GM12878 (cell line): ENCODE measurements at regions not wholly inside any gene's neighbourhood (a gene's known extent, or its start where the extent isn't known, plus 50 kb on each side); places are given as distances from the start of the nearest gene placed in this dataset.

ENCODE experiments used
- ATAC-seq: fragments of 200-7000 bp; cut with Tn5 transposase; 3 replicates; pipeline ENCODE4 v1.9.1; 2020; ENCODE audit warnings: mild to moderate bottlenecking, moderate library complexity
- BruUV-seq: library from RNA; stranded (reverse); fragments of 400-500 nt; replicated peaks from 2 replicates; lab custom pipeline; 2021; lab: Mats Ljungman, UMichigan
- CTCF ChIA-PET: fragments of 300-600 bp; sonication (Branson Sonifier 250); formaldehyde crosslinking; extraction: SDS; loops from one replicate; lab custom pipeline; 2021; ENCODE audit warnings: inconsistent platforms; lab: Yijun Ruan, JAX
- POLR2A ChIA-PET: fragments of 350-600 bp; formaldehyde crosslinking; extraction: SDS; loops from one replicate; lab custom pipeline; 2021; ENCODE audit warnings: inconsistent platforms; lab: Charles Lee
- RAD21 ChIA-PET: fragments of 300-600 bp; sonication (Branson Sonifier 250); formaldehyde crosslinking; loops from one replicate; lab custom pipeline; 2023; ENCODE audit warnings: antibody characterized with exemption; ENCODE audit not compliant: unreplicated experiment; lab: Charles Lee
- SMC1A ChIA-PET: fragments of 300-600 bp; sonication (Branson Sonifier 250); formaldehyde crosslinking; loops from one replicate; lab custom pipeline; 2023; ENCODE audit not compliant: unreplicated experiment, uncharacterized antibody; lab: Charles Lee
- DNase-seq: peaks from one replicate; pipeline ENCODE4 v3.0.0-alpha.2; 2011; ENCODE audit warnings: low read depth, low spot score
- FAIRE-seq: peaks from 3 replicates; lab custom pipeline; 2011; peaks lifted over from hg19 to GRCh38; lab: Jason Lieb, UNC
- H2AFZ ChIP-seq: 2 replicates; pipeline ENCODE4 v1.6.0; 2011; ENCODE audit warnings: low read depth, low read length, control low read depth; ENCODE audit not compliant: control insufficient read depth
- H3K27ac ChIP-seq: 2 replicates; pipeline ENCODE4 v1.5.1; 2011; ENCODE audit warnings: control low read depth; ENCODE audit not compliant: control insufficient read depth, insufficient read depth
- H3K27me3 ChIP-seq, 2 experiments: replicated peaks in 1 of 2; 2 replicates each; pipeline versions ENCODE4 v1.6.0 to v1.6.1; 2011; ENCODE audit warnings: low read length in 1 of 2; ENCODE audit not compliant: control insufficient read depth in 2 of 2, insufficient read depth in 2 of 2
- H3K36me3 ChIP-seq, 2 experiments: 2 replicates each; pipeline ENCODE4 v1.5.1; 2011; ENCODE audit warnings: low read length in 1 of 2; ENCODE audit not compliant: control insufficient read depth in 2 of 2, insufficient read depth in 2 of 2
- H3K4me1 ChIP-seq: 2 replicates; pipeline ENCODE4 v1.6.1; 2011; ENCODE audit warnings: mild to moderate bottlenecking, low read length, moderate library complexity, mixed read lengths; ENCODE audit not compliant: control insufficient read depth, insufficient read depth
- H3K4me2 ChIP-seq: 2 replicates; pipeline ENCODE4 v1.6.0; 2011; ENCODE audit warnings: control low read depth; ENCODE audit not compliant: control insufficient read depth, insufficient read depth
- H3K4me3 ChIP-seq: fragments of 200-600 bp; sonication (generic); 2 replicates; pipeline ENCODE4 v1.5.1; 2016
- H3K79me2 ChIP-seq: 2 replicates; pipeline ENCODE4 v1.6.0; 2011; ENCODE audit warnings: low read length; ENCODE audit not compliant: control insufficient read depth, insufficient read depth
- H3K9ac ChIP-seq: 2 replicates; pipeline ENCODE4 v1.8.0; 2011; ENCODE audit warnings: low read length, control low read depth, mixed read lengths; ENCODE audit not compliant: control insufficient read depth, insufficient read depth
- H3K9me3 ChIP-seq: replicated peaks from 3 replicates; pipeline ENCODE4 v1.5.1; 2011; ENCODE audit warnings: mild to moderate bottlenecking, low read length; ENCODE audit not compliant: control insufficient read depth, insufficient read depth
- H4K20me1 ChIP-seq: 2 replicates; pipeline ENCODE4 v1.6.0; 2011; ENCODE audit not compliant: control insufficient read depth, insufficient read depth
- WGBS: methylation state at CpG from one replicate; pipeline ENCODE4 v1.1.6; 2016; ENCODE audit warnings: low lambda C conversion rate; ENCODE audit not compliant: insufficient replicate concordance, insufficient coverage; ENCODE audit errors: missing lambda C conversion rate; 5-methylcytosine and 5-hydroxymethylcytosine counted together
- in situ Hi-C: fragments of 300-500 bp; cut with MboI; formaldehyde crosslinking; loops from 9 replicates; pipeline ENCODE4 v1.14.3; 2018; ENCODE audit warnings: mixed read lengths
- intact Hi-C: fragments of 100-400 bp; cut with micrococcal nuclease; formaldehyde crosslinking; loops from one replicate; pipeline ENCODE4 v1.14.2; 2022; ENCODE audit not compliant: unreplicated experiment
- TF ChIP-seq, protein P1 (sequence below): fragments of 450-650 bp; IDR thresholded peaks from 2 replicates; pipeline ENCODE4 v1.6.1; 2016; ENCODE audit warnings: mild to moderate bottlenecking, moderate library complexity, borderline replicate concordance

DNA sequence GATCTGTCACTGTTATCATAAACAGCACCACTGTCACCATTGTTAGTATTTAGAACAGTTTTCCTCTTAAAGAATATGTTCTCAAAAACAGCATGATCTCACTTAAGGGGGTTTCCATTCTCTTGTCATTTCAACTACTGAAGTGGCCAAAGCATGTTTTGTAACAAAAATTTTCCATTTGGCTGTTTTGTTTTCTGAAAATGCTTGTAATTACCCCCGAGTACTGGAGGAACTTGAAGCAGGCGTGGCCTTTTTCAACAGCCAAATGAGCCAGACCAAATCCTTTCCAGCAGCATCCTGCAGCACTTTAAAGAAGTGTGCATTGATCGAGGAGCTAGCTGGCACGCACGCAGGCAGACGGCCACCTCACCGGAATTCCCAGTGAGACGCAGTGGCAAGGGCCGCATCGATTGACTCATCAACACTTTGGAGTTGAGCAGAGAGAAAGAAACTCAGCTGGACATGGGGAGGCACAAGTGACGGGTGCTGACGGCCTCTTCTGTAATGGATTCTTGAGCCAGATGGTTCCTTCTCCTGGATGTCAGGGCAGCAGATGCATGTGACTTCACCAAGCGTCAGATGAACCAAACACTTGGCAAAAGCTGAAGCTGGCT lies 234.3 kb upstream of the IGF1R start:
- POLR2A ChIA-PET, result no interaction called here
- TF ChIP-seq, protein P1, sequence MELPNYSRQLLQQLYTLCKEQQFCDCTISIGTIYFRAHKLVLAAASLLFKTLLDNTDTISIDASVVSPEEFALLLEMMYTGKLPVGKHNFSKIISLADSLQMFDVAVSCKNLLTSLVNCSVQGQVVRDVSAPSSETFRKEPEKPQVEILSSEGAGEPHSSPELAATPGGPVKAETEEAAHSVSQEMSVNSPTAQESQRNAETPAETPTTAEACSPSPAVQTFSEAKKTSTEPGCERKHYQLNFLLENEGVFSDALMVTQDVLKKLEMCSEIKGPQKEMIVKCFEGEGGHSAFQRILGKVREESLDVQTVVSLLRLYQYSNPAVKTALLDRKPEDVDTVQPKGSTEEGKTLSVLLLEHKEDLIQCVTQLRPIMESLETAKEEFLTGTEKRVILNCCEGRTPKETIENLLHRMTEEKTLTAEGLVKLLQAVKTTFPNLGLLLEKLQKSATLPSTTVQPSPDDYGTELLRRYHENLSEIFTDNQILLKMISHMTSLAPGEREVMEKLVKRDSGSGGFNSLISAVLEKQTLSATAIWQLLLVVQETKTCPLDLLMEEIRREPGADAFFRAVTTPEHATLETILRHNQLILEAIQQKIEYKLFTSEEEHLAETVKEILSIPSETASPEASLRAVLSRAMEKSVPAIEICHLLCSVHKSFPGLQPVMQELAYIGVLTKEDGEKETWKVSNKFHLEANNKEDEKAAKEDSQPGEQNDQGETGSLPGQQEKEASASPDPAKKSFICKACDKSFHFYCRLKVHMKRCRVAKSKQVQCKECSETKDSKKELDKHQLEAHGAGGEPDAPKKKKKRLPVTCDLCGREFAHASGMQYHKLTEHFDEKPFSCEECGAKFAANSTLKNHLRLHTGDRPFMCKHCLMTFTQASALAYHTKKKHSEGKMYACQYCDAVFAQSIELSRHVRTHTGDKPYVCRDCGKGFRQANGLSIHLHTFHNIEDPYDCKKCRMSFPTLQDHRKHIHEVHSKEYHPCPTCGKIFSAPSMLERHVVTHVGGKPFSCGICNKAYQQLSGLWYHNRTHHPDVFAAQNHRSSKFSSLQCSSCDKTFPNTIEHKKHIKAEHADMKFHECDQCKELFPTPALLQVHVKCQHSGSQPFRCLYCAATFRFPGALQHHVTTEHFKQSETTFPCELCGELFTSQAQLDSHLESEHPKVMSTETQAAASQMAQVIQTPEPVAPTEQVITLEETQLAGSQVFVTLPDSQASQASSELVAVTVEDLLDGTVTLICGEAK, result no peak
- Histone ChIP-seq H3K4me1 (no peaks in the 10 kb centered on the region), H3K36me3 (no peaks in the 10 kb centered on the region), H3K79me2 (no peaks in the 10 kb centered on the region), H3K9ac (no peak overlapping the region), H3K4me2 (no peak overlapping the region), H3K4me3 (no peak overlapping the region), H3K27ac (no peak overlapping the region), H3K27me3 (no peaks in the 10 kb centered on the region), H2AFZ (no peak overlapping the region), H3K9me3 (no peaks in the 10 kb centered on the region; the same call in 2 of the 3 replicates), H4K20me1 (no peaks in the 10 kb centered on the region)
- intact Hi-C loops (no loop called here), in situ Hi-C loops (no loop called here)
- RAD21 ChIA-PET, result no interaction called here
- WGBS, result 35% methylated on average over 13 of the region's 13 CpGs
- CTCF ChIA-PET, result no interaction called here
- DNase-seq, result no peak
- SMC1A ChIA-PET, result no interaction called here
- no peak for ATAC-seq
- no TSS peak for BruUV-seq
- FAIRE-seq, result no peak
